ENCODE measurements at regions not wholly inside any gene's neighbourhood (a gene's known extent, or its start where the extent isn't known, plus 50 kb on each side); places are given as distances from the start of the nearest gene placed in this dataset.

DNA sequence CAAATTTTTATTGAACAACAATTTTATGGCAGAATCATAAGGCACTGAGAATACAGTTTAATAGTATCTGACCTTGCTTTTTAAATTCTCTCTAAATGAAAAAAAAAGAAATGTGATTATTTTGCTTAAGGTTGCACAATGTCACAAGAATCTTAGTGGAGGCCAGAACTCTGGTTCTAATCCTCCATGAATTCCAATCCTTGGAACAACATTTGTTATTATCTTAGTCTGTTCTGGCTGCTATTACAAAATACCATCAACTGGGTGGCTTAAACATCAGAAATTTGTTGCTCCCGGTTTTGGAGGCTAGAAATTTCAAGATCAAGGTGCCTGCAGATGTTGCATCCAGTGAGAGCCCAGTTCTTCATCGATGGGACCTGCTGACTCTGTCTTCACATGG is 158.2 kb upstream of the POM121L12 start:
- no peak for DNase-seq

DNA sequence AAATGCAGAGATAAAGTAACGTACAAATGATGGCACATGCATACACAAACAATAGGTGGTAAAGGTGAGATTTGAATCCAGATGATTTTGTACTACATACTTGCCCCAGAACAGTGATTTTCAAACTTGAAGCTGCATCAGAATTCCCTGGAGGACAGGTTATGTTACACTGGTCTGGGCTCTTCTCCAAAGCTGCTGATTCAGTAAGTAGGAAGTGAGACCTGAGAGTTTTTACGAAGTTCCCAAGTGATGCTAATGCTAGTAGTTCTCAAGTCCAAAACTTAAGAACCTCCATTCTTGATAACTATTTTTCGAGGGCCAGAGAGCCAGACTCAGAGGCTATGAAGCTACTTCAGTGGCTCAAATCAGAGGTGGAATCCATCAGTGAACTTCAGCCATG is 159.0 kb upstream of the POM121L12 start:
- no peak for DNase-seq

DNA sequence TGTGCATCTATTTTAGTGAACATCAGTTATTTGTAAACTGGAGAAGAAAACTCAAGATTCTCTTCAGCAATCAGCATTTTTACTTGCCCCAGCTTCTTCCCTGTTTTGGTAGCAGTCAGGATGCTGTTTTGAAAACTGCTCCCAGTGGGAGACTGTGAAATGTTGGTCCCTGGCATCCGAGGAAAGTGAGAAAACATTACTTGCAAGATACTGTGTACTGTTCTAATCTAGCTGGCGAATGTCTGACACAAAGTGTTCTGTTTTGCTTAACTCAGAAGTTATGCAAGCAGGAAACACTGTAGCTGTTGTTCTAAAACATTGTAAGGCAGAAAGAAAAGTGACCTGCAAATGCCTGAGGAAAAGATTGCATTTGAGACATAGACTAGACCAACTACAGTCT is 171.8 kb upstream of the POM121L12 start:
- no peak for DNase-seq

DNA sequence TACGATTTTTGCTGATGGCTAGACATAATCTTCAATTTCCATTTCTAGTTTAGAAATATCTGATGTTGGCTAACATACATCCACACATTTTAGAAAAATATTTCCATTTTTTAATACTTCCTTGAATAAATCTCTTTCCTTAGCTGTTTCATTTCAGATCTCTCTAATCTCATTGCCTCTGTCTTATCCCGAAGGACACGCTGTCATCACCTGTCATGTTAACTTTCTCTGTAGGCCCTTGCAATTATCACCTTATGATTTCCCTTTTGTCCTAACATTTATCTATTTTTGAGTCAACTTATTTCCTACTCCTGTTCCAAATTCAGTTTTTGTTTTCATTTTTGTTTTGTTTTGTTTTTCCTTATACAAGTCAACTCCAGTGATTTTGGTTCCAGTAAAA is 173.1 kb upstream of the POM121L12 start:
- DNase-seq, result no peak

DNA sequence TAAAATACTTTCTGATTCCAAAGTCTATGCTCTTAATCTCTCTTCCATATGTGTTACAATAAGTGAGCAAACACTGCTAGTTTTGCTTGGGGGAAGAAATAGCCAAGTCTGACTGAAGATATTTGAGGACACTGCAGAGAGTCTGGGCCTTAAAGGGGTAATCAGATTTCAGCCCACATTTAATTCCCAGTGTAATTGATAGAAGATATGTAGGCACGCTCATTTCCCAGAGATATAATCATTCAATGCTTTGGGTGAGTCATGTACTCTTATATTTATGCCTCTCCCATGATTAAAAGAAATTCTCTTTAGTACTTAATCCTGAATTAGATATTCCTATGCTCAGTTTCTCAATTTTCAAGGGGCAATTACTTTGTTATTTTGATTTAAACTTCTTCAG is 178.1 kb upstream of the POM121L12 start:
- no peak for DNase-seq

DNA sequence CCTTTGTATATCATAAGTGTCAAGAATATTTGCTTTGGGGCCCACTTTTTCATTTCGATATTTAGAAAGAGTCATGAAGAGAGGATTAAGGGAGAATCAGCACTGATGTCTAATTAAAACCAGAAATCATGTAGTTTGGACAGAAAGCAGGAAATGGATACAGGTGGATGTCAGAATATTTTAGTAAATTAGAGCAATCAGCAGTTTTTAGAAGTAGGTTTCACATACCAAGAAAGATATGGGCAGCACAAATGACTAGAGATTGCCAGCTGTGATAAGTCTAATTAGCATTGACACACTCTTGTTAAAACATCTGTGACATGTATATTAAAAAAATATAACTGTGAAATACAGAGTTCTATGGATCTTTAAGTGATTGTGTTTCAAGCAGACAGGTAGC is 180.8 kb upstream of the POM121L12 start:
- no peak for DNase-seq

DNA sequence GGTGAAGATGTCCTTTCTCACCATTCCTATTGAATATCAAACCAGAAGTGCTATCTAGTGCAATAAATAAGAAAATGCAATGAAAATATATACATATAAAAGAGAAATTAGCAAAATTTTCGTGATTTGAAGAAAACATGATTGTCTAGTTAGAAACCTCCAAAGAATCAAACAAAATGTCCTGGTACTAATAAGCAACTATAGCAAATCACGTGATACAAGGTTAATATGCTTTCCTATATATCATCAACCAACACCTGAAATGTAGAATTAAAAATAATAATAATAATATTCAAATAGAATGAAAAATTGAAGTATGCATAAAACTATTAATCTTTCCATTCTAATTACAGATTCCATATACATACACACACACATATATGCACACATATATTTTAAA is 183.9 kb upstream of the POM121L12 start:
- DNase-seq, result no peak

DNA sequence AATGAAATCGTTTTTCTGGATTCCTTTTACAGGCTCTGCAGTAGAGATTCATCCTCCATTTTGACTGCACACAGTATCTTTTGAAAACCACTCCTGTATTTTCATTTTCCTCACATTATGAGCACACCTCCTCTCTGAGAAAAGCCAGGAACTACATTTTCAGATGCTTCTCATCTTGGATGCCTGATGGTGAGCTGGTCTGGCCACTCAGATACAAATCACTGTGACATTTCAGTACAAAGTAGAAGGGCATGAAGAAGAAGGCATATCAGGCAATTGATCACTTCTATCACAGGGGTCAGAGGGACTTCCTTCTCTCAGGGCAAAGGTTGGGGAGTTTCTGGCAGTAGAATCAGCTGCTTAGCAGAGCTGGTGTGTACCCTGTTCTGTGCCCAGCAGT is 192.0 kb upstream of the POM121L12 start:
- no peak for DNase-seq

DNA sequence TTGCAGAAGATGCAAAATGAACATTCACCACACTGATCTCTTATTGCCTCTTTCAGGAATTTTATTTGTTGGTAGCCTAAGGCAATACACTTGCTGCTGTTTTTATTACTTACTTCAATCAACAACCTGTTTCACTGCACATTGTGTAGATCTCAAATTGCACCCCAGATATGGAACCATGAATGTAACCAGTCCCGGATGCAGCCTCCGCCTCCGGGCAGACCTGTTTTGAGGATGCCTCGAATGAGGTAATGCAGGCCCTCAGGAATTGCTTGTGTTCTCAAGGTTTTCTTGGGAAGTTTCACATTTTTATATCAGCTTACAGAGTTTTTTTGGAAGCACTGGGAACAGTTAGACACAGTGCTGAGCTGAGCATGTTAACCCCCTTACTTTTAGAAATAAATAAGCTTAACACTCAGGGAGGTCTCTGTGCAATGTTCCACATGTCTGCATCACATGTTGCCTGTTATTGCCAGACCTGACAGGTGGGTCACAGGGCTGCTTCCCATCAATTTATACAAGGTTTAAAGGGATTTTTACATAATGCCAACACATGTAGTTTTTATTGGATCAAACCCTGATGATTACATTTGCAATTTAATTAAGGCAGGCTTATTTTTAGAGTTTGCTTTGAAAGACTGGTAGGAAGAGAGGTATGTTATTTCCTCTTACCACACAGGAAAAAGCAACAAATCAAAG is 193.1 kb upstream of the POM121L12 start:
- DNase-seq, result no peak

DNA sequence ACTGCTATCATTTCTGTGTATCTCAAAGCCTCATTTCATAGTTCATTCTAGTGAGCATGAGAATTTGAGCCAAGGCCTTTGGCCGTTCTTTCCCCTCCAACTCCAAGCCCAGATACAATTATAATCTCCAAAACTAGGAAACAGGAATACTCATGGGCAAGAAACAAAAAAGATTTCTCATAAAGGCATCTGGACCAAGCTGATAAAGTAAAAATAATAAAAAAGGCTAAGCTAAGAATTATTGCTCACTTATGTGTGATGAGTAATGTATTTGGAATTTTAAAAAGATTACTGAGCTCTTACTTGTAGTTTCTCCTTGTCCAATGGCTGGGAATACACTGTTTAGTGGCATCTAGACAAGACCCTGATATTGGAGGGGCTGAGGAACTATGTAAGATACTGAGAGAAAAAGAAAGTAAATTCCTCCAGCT is 196.4 kb upstream of the POM121L12 start:
- DNase-seq, result no peak

DNA sequence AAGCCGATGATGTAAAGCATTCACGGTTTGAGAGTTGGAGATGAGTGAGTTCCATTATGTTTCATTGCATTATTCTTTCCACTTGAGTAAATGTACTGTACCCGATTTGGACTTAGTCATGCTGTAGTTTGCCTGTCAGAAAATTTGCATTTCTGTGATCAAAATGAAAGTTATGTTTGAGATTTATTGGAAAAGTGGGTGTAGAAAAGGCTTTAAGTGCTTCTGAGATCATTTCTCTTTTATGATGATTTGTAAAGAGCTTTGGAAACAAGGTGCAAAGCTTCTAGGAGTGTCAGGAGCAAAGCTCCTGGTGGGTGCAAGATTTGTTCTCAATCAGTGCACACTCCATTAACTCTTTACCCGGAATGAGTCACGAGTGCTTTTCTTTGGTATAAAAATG is 204.1 kb upstream of the POM121L12 start:
- no peak for DNase-seq

DNA sequence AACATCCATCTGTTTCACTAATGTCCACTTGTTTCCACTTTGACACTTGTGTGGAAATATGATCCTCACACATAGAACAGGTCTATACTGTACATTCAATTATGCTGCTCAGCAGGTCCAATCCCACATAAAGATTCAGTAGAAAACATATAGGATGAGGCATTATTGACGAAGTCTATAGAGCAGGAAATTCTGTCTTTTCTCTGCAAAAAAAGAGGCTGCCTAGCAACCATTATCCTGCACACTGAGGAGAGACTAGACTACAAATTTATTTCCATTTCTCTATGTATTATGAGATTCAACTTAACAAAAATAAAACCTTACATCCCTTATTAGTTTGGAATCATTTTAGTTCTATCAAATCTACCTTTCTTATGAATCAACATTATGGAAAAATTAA is 204.6 kb upstream of the POM121L12 start:
- DNase-seq, result no peak

DNA sequence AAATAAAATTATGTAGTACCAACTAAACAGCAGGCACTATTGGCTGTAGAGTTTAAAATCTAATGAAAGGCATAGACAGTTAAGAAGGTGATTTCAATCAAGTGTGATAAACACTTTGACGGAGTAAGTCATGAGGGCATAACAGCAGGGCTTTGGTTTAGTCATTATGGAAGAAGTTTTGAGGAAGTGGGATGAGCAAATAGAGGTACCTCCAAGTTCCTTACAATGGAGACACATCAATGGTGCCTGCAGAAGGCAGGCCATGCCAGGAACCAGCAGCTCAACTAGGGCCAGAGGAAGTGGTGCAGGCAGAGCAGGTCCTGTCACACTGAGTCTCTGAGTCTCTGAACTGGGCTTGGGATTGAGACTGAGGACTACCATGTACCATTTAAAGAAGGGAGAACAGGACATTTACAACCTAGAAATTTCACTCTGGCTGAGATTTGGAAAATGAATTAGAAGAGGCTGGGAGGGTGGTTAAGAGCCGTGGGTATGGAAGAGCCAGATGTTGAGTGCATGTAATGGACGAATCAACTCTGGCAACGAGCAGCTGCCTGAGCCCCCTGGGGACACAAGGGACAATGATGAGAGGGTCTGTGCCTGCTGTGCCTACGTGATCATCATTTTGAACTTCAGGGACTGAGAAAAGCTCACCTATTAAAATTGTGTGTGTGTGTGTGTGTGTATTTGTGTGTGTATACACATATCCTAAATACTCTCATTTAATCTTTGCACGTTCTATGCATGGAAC is 208.7 kb upstream of the POM121L12 start:
- no peak for DNase-seq

DNA sequence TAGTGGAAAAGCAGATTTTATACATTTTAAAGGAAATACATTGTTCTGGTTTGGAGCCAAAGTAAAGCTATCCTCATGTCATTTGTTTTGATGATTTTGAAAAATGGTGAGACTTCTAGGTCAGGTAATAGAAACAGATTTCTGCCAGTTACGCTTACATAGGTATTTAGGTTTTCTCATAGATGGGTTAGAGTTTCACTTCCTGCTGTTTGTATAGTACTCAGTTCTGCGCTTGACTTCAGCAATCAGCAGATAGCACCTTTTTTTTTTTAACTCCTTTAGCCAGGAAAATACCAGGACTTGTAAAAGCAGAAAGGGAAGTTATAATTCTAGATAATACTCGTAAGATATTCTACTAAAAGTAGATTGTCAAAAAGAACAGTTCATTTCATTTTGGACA is 209.8 kb upstream of the POM121L12 start:
- no peak for DNase-seq

DNA sequence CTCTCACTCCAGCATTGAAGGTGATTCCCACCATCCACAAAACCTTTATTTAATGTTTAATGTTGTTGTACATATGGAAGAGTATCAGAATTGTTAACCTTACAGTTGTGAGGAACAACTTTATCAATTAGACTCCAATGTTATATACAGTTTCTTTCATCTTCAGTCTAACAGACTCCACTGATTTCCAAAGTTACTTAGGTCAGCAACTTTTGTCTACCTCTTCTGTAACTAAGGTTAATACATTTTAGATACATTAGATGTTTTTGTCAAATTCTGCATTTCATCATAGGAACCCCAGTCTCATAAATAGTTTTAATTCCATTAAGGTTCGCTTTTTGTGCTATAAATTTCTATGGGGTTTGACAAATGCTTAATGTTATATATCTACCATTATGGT is 223.9 kb upstream of the POM121L12 start:
- DNase-seq, result no peak

DNA sequence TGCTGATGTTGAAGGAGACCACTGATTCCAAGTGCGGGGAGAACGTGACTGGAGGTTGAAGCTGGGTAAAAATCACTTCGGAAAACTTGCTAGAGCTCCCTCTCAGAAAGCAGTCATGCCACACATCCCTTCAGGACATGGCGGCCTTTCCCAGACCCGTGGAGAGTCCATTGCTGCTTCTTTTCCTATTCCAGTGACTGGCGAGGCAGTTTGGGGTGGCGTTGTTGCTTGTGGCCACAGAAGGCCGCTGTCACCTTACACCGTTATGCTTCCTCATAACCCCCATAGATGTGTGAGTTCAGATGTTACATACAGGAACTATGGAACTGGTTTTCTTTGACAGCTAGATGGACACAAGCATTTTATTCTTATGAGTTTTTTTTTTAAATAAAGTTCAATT is 235.6 kb upstream of the POM121L12 start:
- no peak for DNase-seq

DNA sequence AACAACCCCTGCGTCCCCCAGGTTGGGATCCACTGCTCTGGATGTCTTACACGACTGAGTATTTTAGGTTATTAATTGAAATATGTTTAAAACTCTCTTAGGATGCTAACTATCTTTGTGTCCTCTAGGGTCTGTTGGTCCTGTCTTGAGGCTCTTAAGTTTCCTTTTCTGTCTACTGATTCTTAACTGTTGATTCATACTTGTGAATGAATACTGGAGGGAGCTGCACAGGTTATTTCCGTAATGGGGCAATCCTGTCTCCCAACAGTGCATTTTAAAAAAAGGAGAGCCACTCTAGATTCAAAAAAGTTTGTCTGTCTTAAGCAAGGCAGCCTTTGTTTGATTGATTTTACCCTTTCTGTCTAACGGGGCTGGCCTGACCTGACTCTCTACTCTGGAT is 237.6 kb upstream of the POM121L12 start:
- DNase-seq, result no peak

DNA sequence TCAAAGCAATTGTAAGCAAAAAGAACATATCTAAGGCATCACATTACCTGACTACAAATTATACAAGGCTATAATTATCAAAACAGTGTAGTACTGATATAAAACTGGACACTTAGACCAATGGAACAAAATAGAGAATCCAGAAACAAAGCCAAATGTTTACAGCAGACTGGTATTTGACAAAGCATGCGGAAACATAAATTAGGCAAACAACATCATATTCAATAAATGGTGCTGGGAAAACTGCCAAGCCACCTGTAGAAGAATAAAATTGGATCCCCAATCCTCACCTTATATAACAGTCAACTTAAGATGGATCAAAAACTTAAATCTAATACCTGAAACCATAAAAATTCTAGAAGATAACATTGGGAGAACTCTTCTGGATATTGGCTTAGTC is 240.8 kb upstream of the POM121L12 start:
- DNase-seq, result no peak

DNA sequence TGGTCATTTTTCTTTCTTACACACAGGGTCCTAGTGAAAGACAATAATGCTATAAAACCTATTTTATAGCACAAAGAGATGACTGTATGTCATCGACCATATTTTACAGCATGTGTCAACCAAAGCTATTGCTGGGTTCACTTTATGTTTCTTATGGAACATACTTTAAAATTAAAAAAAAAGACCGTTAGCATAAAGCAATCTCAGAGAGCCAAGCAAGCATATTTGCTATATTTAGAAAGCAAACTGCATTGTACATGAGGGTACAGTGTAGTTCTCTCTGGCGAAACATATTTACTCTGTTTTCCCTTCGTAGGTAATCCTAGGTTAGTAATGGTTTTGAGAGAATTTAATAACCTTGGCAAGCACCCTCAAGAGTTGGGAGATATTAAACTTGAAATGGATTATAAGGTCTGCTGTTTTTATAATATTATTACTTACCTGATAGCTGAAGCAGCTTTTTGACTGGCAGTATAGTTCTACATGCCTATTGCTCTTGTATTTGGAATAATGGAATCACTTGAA is 244.2 kb upstream of the POM121L12 start:
- no peak for DNase-seq

DNA sequence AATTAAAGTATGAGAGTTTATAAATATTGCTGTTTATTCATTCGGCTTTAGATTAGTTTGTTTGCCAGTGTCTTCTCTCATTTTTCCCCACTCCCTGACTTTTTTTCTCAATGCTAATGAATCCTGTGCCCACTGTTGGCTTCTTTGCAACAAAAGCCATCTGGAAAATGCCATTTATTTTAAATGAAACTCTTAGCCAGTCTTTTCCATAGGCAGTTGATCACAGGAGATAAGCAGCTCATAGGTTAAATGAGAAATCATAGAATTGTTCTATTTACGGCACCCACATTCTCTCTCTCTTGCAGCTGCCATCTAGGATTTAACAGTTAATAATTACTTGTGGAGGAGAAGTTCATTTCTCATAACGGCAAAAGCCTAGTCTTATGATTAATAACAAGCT is 249.3 kb upstream of the POM121L12 start:
- no peak for DNase-seq

DNA sequence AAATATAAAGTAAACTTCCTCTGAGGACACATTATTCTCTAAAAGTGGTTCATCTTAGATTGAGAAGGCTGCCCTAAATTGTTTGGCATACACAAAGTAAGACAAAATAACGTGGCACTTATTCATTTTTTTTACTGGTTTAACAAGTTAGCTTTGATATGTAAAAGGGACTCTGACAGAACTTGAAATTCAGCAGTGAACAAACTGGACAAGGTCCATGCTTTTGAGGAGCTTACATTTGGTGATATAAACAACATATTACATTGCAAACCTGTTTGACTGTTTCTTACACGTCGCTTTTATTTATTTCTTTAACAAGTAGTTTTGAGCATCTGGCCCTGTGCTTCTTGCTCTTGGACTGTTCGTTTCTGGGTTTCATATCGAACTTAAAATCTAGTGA is 253.1 kb upstream of the POM121L12 start:
- no peak for DNase-seq

DNA sequence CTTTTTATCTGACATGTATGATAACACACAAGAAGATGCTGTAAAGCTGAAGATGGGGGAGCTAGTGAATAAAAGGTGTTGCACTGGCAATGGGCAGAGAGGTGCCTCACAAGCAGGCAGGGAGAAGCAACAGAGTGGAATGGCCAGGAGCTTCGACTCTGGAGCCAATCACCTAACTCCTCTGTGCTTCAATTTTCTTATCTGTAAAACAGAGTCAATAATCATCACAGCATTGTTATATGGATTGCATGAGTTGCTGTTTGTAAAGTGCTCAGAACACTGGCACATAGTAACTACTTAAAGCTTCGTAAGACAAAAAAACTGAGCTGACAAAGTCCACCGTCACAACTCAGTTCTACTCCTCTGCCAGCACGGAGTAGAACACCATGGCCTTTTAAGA is 254.2 kb upstream of the POM121L12 start:
- DNase-seq, result no peak

DNA sequence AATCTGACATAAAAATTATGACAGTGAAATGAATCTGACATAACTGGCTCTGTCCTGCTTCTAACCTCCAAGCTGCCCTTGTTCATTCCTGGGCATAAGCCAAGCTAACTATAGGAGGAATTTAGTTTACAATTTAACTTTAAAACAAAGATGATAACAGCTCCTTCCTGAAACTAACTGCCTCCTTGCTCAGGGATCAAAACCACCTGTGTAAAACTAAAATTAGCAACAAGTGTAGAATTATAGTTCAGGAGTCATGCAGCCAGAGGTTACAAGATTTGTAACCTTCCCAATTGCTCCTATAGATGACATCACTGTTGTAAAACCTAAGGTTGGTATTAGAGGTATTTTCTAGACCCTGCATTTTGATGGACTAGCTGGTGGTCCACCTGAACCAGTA is 256.4 kb upstream of the POM121L12 start:
- no peak for DNase-seq

DNA sequence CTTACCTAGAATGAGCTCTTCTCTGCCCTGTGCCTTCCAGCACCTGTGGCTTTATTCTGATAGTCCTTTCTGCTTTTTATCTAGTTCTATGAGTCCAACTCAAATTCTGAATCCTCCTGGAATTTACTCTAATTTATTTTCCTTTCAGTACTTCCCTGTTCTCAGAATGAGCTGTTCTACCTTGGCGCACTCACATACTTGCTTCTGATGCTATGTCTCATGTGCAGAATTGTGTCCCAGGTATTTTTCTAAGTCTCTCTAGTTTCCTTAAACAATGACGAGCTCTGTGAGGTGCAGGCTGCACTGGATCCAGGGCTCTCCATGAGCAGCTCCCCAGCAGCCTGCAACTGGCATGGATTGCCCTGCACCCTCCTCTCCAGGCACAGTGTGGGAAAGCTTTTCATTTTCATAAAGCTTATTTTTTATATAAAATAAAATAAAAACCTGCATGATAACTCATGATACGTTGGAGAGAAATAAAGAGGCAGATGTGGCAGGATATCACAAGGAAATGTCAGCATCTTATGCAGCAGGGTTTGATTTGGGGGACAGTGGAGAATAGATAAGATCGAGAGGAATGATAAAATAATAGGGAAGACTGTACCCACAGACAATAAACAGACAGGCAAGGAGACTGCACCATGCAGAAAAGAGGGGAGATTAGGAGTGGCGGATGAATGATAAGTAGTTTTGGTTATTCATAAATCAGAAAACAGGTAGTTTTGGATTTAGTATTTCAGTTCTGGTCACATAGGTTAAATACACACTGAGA is 258.2 kb upstream of the POM121L12 start:
- no peak for DNase-seq

Measured in AML-193 (cell line).